HG02840 (cell line): ENCODE measurements at regions not wholly inside any gene's neighbourhood (a gene's known extent, or its start where the extent isn't known, plus 50 kb on each side); places are given as distances from the start of the nearest gene placed in this dataset.

Experiments
- ATAC-seq: cut with Tn5 transposase; IDR thresholded peaks from one replicate; pipeline ENCODE4 v1.9.1; 2021; ENCODE audit warnings: mild to moderate bottlenecking, moderate library complexity, moderate number of reproducible peaks; ENCODE audit not compliant: unreplicated experiment, low FRiP score

DNA sequence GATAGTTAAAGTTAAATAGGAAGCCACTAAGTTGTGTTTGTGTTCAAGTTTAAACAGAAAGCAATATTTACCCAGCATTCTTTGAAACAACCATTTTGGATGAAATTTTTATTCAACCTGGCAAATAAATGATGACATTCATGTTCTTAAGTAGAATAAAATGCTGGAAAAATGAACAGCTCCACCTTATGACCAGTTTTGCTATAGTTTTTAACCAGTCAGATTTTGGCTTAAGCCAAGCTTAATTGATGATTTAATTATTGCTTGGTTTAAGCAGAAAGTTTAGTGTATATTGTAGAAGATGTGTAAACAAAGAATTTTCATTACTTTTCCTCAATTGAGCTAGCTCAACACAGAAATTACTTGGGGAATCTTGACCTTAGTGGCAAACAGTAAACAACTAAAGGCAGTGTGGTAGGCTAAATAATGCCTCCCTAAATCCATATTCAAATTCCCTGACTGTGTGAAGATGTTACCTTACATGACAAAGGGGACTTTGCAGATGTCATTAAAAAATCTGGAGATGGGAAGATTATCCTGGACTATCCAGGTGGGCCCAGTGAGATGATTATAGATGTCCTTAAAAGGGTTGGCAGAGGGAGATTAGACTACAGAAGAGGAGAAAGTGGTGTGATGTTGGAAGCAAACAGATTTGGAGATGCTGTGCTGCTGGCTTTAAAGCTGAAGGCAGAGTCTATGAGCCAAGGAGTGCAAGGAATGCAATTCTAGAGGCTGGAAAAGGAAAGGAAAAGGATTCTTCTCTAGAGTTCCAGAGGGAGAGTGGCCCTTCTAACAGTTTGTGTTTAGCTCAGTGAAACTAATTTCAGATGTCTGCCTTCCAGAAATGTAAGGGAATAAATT lies 448.6 kb upstream of the GOLIM4 start:
- no peak for ATAC-seq

DNA sequence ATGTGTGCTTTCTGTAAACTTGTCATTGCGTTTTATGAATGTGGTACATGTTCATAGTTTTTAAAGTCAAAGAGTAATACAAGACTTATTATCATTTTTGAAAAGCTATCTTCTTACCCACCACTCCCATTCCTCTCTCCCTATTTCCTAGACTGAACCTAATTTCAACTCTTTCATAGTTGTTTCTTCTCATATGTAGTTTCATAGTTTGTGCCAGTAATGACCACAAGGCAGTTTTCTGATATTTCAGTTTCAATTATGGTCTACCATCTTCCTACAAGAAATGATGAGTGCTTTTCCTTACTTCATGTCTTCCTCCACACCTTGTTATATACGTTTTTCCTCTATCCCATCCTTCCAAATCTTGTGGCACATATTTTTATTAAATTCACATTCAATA lies 445.0 kb upstream of the GOLIM4 start:
- ATAC-seq: no peak

DNA sequence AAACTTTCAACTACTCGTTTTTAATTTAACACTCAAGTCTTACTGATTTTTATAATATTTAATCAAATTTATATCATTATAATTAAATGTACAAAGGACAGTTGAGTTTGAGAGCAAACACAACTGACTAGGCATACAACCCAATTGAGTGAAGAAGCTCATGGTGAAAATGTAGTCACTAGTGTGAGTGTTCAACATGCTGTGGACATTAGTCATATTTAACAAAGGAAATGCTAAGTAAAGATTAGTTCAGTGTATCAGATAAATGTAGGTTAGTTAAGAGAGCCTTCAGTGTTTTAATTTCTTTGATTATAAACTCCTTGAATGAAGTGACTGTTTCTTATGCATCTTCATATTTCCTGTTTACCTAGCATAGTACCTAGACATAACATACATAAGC lies 444.2 kb upstream of the GOLIM4 start:
- no peak for ATAC-seq

DNA sequence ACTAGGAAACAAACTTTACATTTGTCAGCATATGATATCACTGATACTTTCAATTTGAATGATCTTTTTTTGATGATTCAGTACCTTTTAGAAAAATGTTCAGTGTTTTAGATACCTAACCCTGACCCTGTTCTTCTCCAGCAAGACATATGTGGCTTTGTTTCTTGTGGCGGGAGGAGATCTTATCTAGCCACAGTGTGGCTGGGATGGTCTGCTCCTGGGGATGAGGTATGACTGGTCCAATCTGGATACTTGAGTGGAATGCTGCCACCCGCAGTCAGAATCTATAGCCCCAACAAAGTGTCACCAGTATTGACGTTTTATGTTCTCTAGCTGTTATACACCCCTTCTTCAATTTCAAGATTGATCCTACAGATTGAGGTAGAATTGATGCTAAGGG lies 439.0 kb upstream of the GOLIM4 start:
- no peak for ATAC-seq

DNA sequence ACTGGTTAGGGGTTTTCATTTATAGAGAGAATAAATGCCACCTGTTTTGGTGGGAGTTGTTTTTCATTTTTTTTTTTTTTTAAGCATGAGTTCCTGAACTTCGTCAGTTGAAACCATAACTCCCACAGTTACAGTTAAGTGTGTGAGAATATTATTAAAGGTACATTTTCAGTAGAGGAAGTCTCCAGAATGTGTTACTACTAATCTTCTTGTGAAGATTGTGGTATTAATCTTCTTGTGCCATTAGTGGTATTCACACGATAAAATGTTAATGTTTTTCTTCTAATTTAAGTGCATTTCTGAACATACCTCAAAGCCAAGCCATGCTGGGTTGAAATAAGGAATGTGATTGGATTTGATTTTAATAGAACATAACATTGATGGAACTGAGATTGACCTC lies 437.9 kb upstream of the GOLIM4 start:
- no peak for ATAC-seq

DNA sequence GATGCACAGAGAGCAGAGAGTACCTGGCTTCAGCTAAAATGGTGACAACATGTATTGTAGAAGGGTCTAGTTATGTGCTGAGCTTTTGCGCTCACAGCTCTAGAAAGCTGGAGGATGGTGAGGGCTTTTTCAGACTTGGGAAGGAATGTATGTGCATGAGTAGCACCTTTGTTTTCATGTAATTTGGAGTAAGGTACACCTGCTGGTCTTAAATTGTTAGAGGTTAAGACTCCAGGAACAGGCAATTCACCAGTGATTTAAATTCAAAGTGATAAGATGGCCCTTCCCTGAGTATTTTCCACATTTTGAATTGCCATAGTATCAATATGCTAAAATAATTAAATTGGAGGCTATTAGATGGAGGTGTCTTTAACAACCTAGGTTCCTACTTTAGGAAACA lies 436.4 kb upstream of the GOLIM4 start:
- ATAC-seq: no peak

DNA sequence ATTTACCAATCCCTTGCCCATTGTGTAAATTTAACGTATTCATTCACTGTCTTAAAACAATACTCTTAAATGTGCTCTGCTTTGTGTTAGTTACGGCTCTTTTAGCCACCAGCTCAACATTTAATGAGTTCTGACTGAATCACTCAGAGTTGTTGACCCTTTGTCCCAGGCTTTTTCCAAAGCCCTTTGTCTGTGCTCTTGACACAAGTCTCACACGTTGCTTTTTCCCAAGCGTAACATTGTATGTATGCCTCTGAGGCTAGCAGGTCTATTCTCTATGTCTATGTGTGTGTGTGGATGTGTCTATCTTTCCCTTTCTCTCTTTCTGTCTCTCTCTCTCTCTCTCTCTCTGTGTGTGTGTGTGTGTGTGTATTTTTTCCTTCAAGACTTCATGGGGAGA lies 435.4 kb upstream of the GOLIM4 start:
- no peak for ATAC-seq

DNA sequence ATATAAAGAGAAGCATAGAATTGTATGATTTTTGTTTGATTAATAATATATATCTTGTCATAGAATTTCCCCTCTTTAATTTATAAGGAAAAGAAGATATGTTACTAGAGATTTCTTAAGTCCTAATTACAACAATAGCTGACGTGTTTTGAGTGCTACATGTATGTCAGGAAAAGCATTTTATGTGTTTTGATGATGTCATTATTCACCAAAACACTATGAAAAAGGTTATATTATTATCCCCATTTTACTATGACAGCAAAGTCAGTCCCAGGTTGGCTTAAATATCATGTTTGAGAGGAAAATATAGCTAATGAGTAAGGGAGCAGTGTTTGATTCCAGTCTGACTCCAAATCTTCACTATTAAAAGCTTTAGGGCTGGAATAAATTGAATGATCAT lies 428.4 kb upstream of the GOLIM4 start:
- ATAC-seq: no peak

DNA sequence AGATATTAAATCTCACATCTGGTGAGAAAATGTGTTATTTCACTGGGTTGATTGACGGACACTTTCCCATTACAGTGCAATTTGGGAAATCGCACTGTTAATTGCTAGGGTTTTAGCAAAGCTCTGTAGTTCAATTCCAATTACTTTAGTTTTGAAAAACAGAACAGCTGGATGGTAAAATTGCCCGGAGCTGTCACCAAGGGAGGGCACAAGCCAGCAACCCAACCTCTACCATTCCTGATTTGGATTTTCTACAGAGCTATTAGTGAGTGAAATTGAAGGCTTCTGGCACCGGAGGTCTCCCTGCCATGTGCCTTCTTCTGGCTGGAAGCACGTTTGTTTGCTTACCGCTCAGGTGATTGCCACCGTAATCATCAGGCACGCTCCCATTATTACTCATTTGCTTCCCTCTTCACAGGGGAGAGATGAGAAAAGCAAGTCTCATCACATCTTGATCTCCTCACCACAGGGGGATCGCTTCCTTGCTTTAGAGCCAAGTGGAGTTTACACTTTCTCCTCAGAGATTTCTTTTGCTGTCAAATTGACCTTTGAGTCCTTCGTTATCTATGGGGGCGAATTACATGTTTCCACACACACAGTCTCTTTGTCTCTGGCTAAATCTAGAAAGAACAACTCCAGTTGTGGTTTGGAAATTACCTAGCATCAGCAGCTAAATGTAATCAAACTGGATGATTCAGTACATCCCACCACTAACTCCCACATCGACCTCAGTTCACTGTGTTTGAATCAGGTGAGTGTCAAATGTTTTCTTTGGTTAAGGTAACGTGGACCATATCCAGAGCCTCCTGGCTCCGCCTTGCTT lies 421.7 kb upstream of the GOLIM4 start:
- ATAC-seq: no peak

DNA sequence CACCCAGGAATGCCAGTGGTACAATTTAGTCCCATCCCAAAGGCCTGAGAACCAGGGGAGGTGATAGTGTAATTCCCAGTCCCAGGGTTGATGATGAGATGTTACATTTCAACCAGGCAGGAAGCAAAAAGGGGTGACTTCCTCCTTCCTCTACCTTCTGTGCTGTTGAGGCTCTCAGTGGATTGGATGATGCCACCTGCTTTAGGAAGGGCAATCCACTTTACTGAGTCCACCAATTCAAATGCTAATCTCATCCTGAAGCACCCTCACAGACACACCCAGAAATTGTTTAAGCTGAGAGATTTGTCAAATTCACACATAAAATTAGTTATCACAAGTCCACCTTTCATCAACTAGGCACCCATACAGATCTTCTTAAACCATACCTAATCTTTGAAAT lies 418.5 kb upstream of the GOLIM4 start:
- no peak for ATAC-seq

DNA sequence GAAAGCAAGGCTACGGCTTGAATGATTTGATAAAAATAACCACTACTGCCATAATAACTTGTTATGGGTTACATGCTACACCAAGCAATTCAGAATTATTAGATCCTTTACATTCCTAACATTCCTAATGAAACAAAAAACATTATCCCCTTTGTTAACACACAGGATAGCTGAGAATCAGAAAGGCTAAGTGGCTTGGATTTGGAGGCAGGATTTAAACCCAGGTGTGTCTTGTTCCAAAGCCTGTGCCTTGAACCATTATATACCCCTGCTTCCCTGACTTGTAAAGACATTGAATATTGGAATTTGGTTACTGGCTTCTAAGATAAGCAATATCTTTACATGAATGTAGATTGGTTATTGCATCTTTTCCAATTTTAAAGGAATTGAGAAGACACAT lies 417.1 kb upstream of the GOLIM4 start:
- no peak for ATAC-seq

DNA sequence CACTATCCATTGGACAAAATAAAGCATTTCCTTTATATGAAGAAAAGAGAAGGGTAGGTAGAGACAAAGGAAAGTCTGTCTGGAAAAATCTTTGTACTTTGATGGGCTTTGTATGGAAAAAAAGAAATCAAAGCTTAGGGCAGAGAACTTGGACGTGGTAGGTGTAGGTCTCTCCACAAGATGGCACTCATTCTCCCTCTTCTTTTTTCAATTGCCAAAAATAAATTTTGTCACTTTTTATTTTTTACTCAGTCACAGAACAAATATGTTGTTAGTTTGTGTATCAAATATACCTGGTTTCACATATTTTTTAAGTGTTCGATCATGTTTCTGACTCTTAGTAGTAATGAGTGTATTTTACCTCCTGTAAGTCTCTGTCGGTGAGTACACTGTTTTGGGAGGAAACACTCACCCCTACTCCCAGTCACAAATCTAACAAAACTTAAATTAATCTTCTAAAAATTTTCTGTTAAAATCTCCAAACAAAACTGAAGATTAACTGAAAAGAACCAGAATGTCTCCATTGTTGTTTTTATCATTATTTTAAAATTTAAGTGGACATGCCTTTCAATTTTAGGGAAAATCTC lies 415.8 kb upstream of the GOLIM4 start:
- no peak for ATAC-seq

DNA sequence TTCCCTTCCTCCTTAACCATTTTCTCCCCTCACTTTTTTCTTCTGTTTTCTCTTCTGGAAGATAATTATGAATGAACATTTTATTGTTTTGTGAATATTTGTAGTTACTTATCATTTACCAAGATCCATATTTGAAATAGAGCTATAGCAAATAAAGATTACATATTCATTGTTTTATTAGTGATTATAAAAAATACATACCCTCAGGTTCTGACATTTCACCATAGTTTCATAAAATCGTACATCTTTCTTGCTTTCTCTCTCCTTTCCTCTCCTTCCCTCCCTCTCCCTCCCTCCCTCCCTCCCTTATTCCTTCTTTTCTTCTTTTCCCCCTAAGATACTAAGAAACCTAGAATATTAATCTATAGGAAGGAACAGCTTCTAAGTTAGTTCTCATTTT lies 410.9 kb upstream of the GOLIM4 start:
- ATAC-seq: no peak

DNA sequence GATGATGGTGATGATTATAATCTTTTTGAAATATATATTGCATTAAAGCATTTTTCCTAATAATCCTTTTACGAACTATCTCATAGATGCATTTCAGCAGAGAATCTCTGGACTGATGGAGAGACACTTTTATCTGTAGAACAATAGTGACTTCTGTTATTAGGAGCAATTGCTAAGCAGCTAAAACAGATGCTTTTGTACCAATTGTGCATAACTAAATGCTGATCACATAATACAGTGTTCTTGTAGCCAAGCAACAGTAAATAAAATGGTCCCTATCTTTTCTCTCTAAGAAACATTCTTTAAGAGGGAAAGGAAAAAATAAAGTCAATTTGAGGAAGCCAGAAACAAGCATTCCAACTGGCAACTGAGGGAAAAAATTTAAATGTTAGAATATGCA lies 405.8 kb upstream of the GOLIM4 start:
- no peak for ATAC-seq

DNA sequence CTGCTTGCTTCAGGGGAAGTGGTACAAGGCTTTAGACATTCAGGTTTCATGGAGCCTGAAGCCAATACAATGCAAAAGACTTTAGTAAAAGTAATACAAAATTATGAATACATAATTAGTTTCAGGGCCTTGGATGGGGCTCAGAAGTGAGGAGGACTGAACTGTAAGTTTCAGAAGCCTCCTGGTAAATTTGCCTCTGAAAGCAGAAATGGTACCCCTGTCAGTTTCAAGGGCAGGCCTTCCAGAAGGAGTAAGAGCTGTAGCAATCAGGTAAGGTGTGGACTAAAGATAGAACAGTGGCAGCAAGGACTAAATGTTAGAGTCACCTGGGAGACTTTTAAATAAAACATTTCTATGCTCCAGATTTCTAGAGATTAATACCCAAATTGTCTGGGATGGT lies 402.5 kb upstream of the GOLIM4 start:
- no peak for ATAC-seq

DNA sequence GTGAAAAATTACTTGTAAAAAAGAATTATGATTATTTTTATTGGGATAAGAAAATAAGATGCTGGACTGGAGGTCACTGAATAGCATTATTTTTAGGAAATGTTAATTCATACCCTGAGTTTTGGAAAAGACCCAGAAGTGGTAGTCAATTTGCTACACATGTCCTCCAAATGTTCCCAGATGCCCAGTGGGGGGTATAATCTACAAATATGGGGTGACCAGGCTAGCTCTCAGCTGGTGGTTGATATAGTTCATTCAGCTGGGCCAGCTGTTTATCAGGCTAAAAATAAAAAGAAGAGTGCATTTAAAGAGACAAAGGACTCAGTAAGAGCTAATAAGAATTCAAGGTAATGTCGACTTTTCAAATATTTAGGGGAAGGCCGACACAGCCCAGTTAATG lies 402.0 kb upstream of the GOLIM4 start:
- ATAC-seq: no peak

DNA sequence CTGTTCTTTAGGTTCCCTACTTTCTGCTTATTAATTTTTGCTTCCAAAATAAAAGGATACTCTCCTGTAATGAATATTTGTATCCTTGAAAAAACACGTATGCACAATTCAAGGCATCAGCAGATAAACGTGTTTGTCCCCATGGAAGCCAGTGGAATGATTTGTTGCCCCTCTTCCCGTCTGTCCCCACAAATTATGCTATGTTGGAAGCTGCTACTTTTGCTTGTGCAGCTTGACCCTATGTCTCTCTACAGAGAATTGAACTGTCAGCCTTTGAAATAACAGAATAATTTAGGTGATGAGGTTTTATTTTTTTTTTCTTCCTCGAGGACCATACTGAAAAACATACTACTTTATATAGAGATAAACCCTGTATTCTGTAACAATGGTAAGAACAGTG lies 401.5 kb upstream of the GOLIM4 start:
- ATAC-seq: no peak

DNA sequence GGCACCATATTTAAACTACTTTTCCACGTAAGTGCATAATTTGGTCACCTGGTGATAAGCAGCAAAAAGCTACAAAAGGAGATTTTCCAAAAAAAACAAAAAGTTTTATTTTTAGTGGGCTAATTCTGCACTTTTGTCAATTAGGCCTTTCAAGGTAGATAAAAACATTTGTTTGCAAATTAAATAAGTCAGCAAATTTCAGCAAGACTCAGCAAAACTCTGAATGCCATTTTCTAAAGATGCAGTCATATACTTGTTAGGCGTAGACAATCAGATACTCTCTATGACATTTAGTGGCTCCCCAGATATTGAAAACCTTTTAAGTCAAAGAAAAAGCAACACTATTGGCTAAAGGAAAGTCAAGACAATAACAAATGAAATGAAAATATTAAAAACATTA lies 400.2 kb upstream of the GOLIM4 start:
- ATAC-seq: no peak

DNA sequence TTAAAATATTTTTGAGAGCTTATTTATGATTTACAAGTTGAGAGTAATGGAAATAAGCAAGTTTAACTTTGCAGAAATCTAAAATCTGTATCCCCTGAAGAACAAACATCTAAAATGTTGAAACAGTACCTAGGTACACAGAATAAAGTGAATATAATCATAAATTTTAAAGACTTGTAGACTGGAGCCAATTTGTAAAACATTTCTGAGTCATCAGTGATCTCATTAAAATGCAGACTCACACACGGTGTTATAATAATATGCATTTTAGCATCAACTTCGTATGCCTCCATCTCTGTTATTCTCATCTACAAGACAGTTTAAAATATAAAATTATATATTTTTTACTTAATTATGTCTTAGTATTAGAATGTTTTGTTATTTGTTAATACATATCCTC lies 399.5 kb upstream of the GOLIM4 start:
- no peak for ATAC-seq

DNA sequence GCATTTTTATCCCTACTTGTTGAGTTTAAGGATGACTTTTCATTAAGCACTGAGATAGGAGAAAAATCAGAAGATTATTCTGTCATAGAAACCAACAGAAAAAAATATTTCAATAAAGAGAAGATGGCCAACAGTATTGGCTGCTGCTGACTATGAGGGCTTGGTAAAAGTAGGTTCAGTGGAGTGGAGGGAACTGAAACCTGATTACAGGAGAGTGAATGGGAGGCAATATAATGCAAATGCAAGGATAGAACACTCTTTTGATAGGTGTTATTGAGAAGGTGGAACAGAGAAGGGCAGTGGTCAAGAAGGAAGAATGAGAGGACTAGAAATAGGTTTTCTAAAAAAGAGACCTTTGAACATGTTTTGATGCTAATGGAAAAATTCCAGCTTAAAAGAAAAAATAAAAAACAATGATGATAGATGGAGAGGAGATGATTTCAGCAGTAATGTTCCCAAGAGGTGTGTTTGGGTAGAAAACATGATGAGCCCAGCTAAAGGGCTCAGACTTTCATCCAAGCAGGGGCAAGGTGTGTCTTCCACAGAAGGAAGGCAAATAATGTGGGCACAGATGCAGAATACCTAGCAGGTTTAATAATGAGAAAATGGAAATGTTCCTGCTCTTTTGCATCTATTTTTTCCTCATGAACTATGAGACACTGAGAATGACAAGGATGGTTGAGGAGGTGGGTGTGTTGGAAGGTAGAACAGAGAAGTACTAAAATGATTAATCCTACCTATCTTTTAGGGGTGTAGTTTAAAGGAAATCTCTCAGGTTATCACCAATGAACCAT lies 397.9 kb upstream of the GOLIM4 start:
- ATAC-seq: no peak

DNA sequence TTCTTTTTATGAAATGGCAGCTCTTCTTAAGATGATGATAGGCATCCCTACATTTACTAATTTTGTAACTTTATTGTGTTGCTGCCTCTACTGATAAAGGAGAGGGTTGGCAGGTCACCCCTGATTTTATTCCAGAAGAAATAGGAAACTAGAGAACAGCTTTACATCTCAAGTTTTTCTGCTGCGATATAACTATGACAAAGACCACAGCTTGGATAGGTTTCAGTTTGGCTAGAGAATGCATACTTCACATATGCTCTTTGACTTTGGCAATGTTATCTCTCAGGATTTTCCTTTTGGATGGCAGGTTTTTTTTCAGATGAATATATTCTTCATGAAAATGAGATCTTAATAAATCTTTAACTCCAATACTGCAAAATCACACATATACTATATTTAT lies 395.3 kb upstream of the GOLIM4 start:
- ATAC-seq: no peak
